ENCODE measurements at regions not wholly inside any gene's neighbourhood (a gene's known extent, or its start where the extent isn't known, plus 50 kb on each side); places are given as distances from the start of the nearest gene placed in this dataset.
"Not testable (repeated sequence)": the region's sequence is repeated elsewhere in the genome, so short reads cannot be mapped to it uniquely, and the experiment has no call there.

- no peak for DNase-seq (ENCODE audit: low spot score)
These were observed 210.2 kb downstream of the ARPP21 start for GRCh38 chr3:35849496-35849895.

GRCh38 chr3:35849963-35850362 lies 210.6 kb downstream of the ARPP21 start:
- no peak for DNase-seq (ENCODE audit: low spot score)

GRCh38 chr3:35857004-35857403 lies 217.7 kb downstream of the ARPP21 start:
- DNase-seq (ENCODE audit: low spot score), result no peak

GRCh38 chr3:35862057-35862456 lies 222.7 kb downstream of the ARPP21 start:
- no peak for DNase-seq (ENCODE audit: low spot score)

GRCh38 chr3:35864871-35865270 lies 225.5 kb downstream of the ARPP21 start:
- no peak for DNase-seq (ENCODE audit: low spot score)

- DNase-seq (ENCODE audit: low spot score), result no peak
These were observed 228.5 kb downstream of the ARPP21 start for GRCh38 chr3:35867791-35868190.

GRCh38 chr3:35871009-35871408 lies 231.7 kb downstream of the ARPP21 start:
- no peak for DNase-seq (ENCODE audit: low spot score)

- DNase-seq (ENCODE audit: low spot score), result no peak
These were observed 244.6 kb downstream of the ARPP21 start for GRCh38 chr3:35883929-35884328.

- no peak for DNase-seq (ENCODE audit: low spot score)
These were observed 255.4 kb downstream of the ARPP21 start for GRCh38 chr3:35894735-35895134.

- DNase-seq (ENCODE audit: low spot score), result no peak
These were observed 259.9 kb downstream of the ARPP21 start for GRCh38 chr3:35899245-35899644.

GRCh38 chr3:35900079-35900478 lies 260.8 kb downstream of the ARPP21 start:
- DNase-seq (ENCODE audit: low spot score), result no peak

GRCh38 chr3:35908366-35909232 lies 269.3 kb downstream of the ARPP21 start:
- peak; percentile 26 for DNase-seq (ENCODE audit: low spot score)

- DNase-seq (ENCODE audit: low spot score), result no peak
These were observed 279.8 kb downstream of the ARPP21 start for GRCh38 chr3:35919160-35919559.

GRCh38 chr3:35921718-35922117 lies 282.4 kb downstream of the ARPP21 start:
- no peak for DNase-seq (ENCODE audit: low spot score)

GRCh38 chr3:35924070-35924469 lies 284.7 kb downstream of the ARPP21 start:
- DNase-seq (ENCODE audit: low spot score), result not testable (repeated sequence)

GRCh38 chr3:35927441-35927840 lies 288.1 kb downstream of the ARPP21 start:
- DNase-seq (ENCODE audit: low spot score), result no peak

- no peak for DNase-seq (ENCODE audit: low spot score)
These were observed 289.8 kb downstream of the ARPP21 start for GRCh38 chr3:35929158-35929557.

- DNase-seq (ENCODE audit: low spot score), result no peak
These were observed 292.5 kb downstream of the ARPP21 start for GRCh38 chr3:35931867-35932266.

GRCh38 chr3:35932995-35933394 lies 293.7 kb downstream of the ARPP21 start:
- no peak for DNase-seq (ENCODE audit: low spot score)

GRCh38 chr3:35936571-35936970 lies 297.2 kb downstream of the ARPP21 start:
- DNase-seq (ENCODE audit: low spot score), result no peak

- no peak for DNase-seq (ENCODE audit: low spot score)
These were observed 305.8 kb downstream of the ARPP21 start for GRCh38 chr3:35944926-35945710.

- no peak for DNase-seq (ENCODE audit: low spot score)
These were observed 307.0 kb downstream of the ARPP21 start for GRCh38 chr3:35946121-35946853.
